AG04450 (cell line): ENCODE measurements at regions not wholly inside any gene's neighbourhood (a gene's known extent, or its start where the extent isn't known, plus 50 kb on each side); places are given as distances from the start of the nearest gene placed in this dataset.

Source experiments
- CTCF ChIA-PET: fragments of 300-600, 350-600 bp; formaldehyde crosslinking; extraction: SDS; loops from one replicate; lab custom pipeline; 2022; ENCODE audit warnings: antibody characterized with exemption, inconsistent platforms; lab: Charles Lee
- POLR2A ChIA-PET: fragments of 350-600 bp; formaldehyde crosslinking; extraction: SDS; loops from one replicate; lab custom pipeline; 2021; ENCODE audit warnings: antibody characterized with exemption, inconsistent platforms; lab: Yijun Ruan, JAX
- DNase-seq: peaks from one replicate; pipeline ENCODE4 v3.0.0-alpha.2; 2011; ENCODE audit warnings: low read depth, low spot score
- H3K27ac ChIP-seq: one replicate; pipeline ENCODE4 v1.5.1; 2012; ENCODE audit warnings: low read depth, low read length, control low read depth
- H3K27me3 ChIP-seq: one replicate; pipeline ENCODE4 v1.6.0; 2012; ENCODE audit warnings: low read length; ENCODE audit not compliant: control insufficient read depth, insufficient read depth
- H3K4me3 ChIP-seq: 2 replicates; pipeline ENCODE4 v1.5.1; 2011; ENCODE audit warnings: mild to moderate bottlenecking, low read depth, low read length, control low read depth
- H3K9me3 ChIP-seq: 2 replicates; pipeline ENCODE4 v1.5.1; 2012; ENCODE audit warnings: low read length; ENCODE audit not compliant: control insufficient read depth, insufficient read depth
- CTCF ChIP-seq: IDR thresholded peaks from 2 replicates; pipeline ENCODE4 v1.5.1; 2011; ENCODE audit warnings: low read depth, low read length, control low read depth, inconsistent platforms

- Histone ChIP-seq H3K27me3 (no peaks in the 10 kb centered on the region), H3K27ac (no peak overlapping the region), H3K4me3 (no peak overlapping the region), H3K9me3 (no peaks in the 10 kb centered on the region)
- ChIA-PET CTCF (no interaction called here), POLR2A (no interaction called here)
- TF ChIP-seq CTCF: no peak
- DNase-seq: no peak
Measured at GRCh38 chr4:35608205-35608604, 636.1 kb downstream of the ARAP2 start.

GRCh38 chr4:35614120-35614519 is 630.2 kb downstream of the ARAP2 start:
- Histone ChIP-seq H3K27me3 (no peaks in the 10 kb centered on the region), H3K9me3 (no peaks in the 10 kb centered on the region), H3K4me3 (no peak overlapping the region), H3K27ac (no peak overlapping the region)
- TF ChIP-seq CTCF: no peak
- DNase-seq: no peak
- ChIA-PET POLR2A (no interaction called here), CTCF (no interaction called here)

GRCh38 chr4:35639929-35640328 is 604.4 kb downstream of the ARAP2 start:
- Histone ChIP-seq H3K27ac (no peak overlapping the region), H3K4me3 (no peak overlapping the region), H3K9me3 (peaks cover 6% of the 10 kb centered on the region; the same call in 1 of the 2 replicates), H3K27me3 (no peaks in the 10 kb centered on the region)
- POLR2A ChIA-PET: no interaction called here
- TF ChIP-seq CTCF: no peak
- CTCF ChIA-PET: no interaction called here
- DNase-seq: no peak

- POLR2A ChIA-PET: no interaction called here
- Histone ChIP-seq H3K27me3 (no peaks in the 10 kb centered on the region), H3K9me3 (peaks cover 6% of the 10 kb centered on the region; the same call in 1 of the 2 replicates), H3K4me3 (no peak overlapping the region), H3K27ac (no peak overlapping the region)
- no peak for TF ChIP-seq CTCF
- CTCF ChIA-PET: no interaction called here
- no peak for DNase-seq
Measured at GRCh38 chr4:35643661-35644060, 600.7 kb downstream of the ARAP2 start.

GRCh38 chr4:35644591-35644990 is 599.7 kb downstream of the ARAP2 start:
- POLR2A ChIA-PET: no interaction called here
- Histone ChIP-seq H3K27me3 (no peaks in the 10 kb centered on the region), H3K9me3 (peaks cover 10% of the 10 kb centered on the region; the same call in 1 of the 2 replicates), H3K4me3 (no peak overlapping the region), H3K27ac (no peak overlapping the region)
- no peak for DNase-seq
- TF ChIP-seq CTCF: no peak
- CTCF ChIA-PET: no interaction called here
